ENCODE measurements at regions not wholly inside any gene's neighbourhood (a gene's known extent, or its start where the extent isn't known, plus 50 kb on each side); places are given as distances from the start of the nearest gene placed in this dataset.

DNA sequence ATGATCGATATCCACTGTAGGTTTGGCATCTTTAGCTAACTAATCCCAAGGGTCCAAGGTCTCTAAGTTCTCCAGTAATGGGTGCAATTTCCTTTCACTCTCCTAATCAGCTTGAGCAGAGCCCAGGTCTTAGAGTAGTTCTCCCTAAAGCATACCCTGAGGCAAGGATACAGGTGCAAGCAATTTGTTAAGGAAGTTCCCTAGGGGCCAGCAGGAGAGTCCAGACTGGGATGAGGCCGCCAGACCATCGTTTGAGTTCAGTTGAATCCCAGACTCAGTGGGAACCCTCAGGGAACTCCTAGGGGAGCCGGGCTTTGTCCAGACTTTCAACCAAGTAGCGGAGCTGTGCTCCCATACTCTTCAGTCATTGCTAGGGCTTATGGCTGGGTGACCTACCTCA is 835.4 kb upstream of the CDH2 start:
- no peak overlapping the region for H3K4me2 ChIP-seq (ENCODE audit: control insufficient read depth, insufficient read depth)
- no peaks in the 10 kb centered on the region for H3K79me2 ChIP-seq (ENCODE audit: control insufficient read depth, insufficient read depth, low read length)
- H3K4me3 ChIP-seq = no peak overlapping the region
- intact Hi-C loops (cut with micrococcal nuclease; ENCODE audit: unreplicated experiment) (no loop called here), in situ Hi-C loops (cut with MboI) (no loop called here)
- ChIA-PET SMC1A (ENCODE audit: uncharacterized antibody, unreplicated experiment) (no interaction called here), CTCF (no interaction called here), POLR2A (no interaction called here), RAD21 (ENCODE audit: unreplicated experiment) (no interaction called here)
- no peak overlapping the region for H3K27ac ChIP-seq (ENCODE audit: control insufficient read depth, insufficient read depth)
- H3K9ac ChIP-seq (ENCODE audit: control insufficient read depth, insufficient read depth, low read length) = no peak overlapping the region
- H3K36me3 ChIP-seq (ENCODE audit: control insufficient read depth in 2 of 2, insufficient read depth in 2 of 2, low read length in 1 of 2) = no peaks in the 10 kb centered on the region
- no peaks in the 10 kb centered on the region for H3K4me1 ChIP-seq (ENCODE audit: control insufficient read depth, insufficient read depth, low read length)
- FAIRE-seq (no peak), ATAC-seq (no peak), DNase-seq (ENCODE audit: low read depth, low spot score) (no peak)
- H4K20me1 ChIP-seq (ENCODE audit: control insufficient read depth, insufficient read depth) = no peaks in the 10 kb centered on the region
- no TSS peak for BruUV-seq (replicated peaks)
- no peak overlapping the region for H2AFZ ChIP-seq (ENCODE audit: control insufficient read depth, low read depth, low read length)
- TF ChIP-seq ZNF24 (IDR thresholded peaks at IDR 0.05) (no peak), CHD2 (IDR thresholded peaks at IDR 0.05; ENCODE audit: borderline replicate concordance, low read depth, low read length) (no peak)
- H3K9me3 ChIP-seq (replicated peaks; ENCODE audit: control insufficient read depth, insufficient read depth, low read length) = no peaks in the 10 kb centered on the region
- H3K27me3 ChIP-seq (replicated peaks in 1 of 2; ENCODE audit: control insufficient read depth in 2 of 2, insufficient read depth in 2 of 2, low read length in 1 of 2) = no peaks in the 10 kb centered on the region
- WGBS (ENCODE audit: insufficient coverage, insufficient replicate concordance, low lambda C conversion rate, missing lambda C conversion rate) = 11% methylated on average over 5 of the region's 5 CpGs

DNA sequence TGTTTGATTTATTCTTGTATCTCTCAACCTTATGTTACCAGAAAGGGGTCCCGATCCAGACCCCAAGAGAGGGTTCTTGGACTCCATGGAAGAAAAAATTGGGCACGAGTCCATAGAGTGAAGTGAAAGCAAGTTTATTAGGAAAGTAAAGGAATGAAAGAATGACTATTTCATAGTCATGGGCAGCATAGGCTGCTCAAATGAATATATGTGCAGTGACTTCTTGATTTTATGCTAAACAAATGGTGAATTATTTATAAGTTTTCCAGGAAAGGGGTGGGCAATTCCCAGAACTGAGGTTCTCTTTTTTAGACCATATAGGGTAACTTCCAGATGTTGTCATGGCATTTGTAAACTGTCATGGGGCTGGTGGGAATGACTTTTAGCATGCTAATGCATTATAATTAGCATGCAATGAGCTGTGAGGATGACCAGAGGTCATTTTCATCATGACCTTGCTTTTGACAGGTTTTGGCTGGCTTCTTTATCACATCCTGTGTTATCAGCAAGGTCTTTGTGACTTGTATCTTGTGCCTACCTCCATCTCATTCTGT is 832.4 kb upstream of the CDH2 start:
- Histone ChIP-seq H3K4me3 (no peak overlapping the region), H3K36me3 (ENCODE audit: control insufficient read depth in 2 of 2, insufficient read depth in 2 of 2, low read length in 1 of 2) (no peaks in the 10 kb centered on the region), H3K4me1 (ENCODE audit: control insufficient read depth, insufficient read depth, low read length) (no peaks in the 10 kb centered on the region), H3K27ac (ENCODE audit: control insufficient read depth, insufficient read depth) (no peak overlapping the region), H4K20me1 (ENCODE audit: control insufficient read depth, insufficient read depth) (no peaks in the 10 kb centered on the region), H3K9me3 (replicated peaks; ENCODE audit: control insufficient read depth, insufficient read depth, low read length) (no peaks in the 10 kb centered on the region), H3K79me2 (ENCODE audit: control insufficient read depth, insufficient read depth, low read length) (no peaks in the 10 kb centered on the region), H3K4me2 (ENCODE audit: control insufficient read depth, insufficient read depth) (no peak overlapping the region), H2AFZ (ENCODE audit: control insufficient read depth, low read depth, low read length) (no peak overlapping the region), H3K9ac (ENCODE audit: control insufficient read depth, insufficient read depth, low read length) (no peak overlapping the region), H3K27me3 (replicated peaks in 1 of 2; ENCODE audit: control insufficient read depth in 2 of 2, insufficient read depth in 2 of 2, low read length in 1 of 2) (no peaks in the 10 kb centered on the region)
- intact Hi-C loops (cut with micrococcal nuclease; ENCODE audit: unreplicated experiment) = no loop called here
- 4% methylated on average over 2 of the region's 2 CpGs for WGBS (ENCODE audit: insufficient coverage, insufficient replicate concordance, low lambda C conversion rate, missing lambda C conversion rate)
- DNase-seq (ENCODE audit: low read depth, low spot score) = no peak
- no peak for FAIRE-seq
- BruUV-seq (replicated peaks) = no TSS peak
- POLR2A ChIA-PET = no interaction called here
- in situ Hi-C loops (cut with MboI) = no loop called here
- SMC1A ChIA-PET (ENCODE audit: uncharacterized antibody, unreplicated experiment) = no interaction called here
- ATAC-seq = no peak
- RAD21 ChIA-PET (ENCODE audit: unreplicated experiment) = no interaction called here
- CTCF ChIA-PET = no interaction called here
- TF ChIP-seq ESRRA (IDR thresholded peaks at IDR 0.05; ENCODE audit: low read length) = no peak
- TF ChIP-seq NR2C2 (IDR thresholded peaks at IDR 0.05; ENCODE audit: borderline replicate concordance, control insufficient read depth, insufficient read length, low read depth) = no peak
- no peak for TF ChIP-seq STAT3 (IDR thresholded peaks at IDR 0.05; ENCODE audit: low read depth, low read length)
- TF ChIP-seq, protein P1, sequence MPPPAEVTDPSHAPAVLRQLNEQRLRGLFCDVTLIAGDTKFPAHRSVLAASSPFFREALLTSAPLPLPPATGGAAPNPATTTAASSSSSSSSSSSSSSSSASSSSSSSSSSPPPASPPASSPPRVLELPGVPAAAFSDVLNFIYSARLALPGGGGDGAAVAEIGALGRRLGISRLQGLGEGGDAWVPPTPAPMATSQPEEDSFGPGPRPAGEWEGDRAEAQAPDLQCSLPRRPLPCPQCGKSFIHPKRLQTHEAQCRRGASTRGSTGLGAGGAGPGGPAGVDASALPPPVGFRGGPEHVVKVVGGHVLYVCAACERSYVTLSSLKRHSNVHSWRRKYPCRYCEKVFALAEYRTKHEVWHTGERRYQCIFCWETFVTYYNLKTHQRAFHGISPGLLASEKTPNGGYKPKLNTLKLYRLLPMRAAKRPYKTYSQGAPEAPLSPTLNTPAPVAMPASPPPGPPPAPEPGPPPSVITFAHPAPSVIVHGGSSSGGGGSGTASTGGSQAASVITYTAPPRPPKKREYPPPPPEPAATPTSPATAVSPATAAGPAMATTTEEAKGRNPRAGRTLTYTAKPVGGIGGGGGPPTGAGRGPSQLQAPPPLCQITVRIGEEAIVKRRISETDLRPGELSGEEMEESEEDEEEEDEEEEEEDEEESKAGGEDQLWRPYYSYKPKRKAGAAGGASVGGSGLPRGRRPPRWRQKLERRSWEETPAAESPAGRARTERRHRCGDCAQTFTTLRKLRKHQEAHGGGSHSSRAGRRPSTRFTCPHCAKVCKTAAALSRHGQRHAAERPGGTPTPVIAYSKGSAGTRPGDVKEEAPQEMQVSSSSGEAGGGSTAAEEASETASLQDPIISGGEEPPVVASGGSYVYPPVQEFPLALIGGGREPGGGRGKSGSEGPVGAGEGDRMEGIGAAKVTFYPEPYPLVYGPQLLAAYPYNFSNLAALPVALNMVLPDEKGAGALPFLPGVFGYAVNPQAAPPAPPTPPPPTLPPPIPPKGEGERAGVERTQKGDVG (CRISPR knock-in tag; IDR thresholded peaks at IDR 0.05) = no peak
- no peak for TF ChIP-seq WRNIP1 (IDR thresholded peaks at IDR 0.05; ENCODE audit: borderline replicate concordance, low read depth, low read length)
- no peak for TF ChIP-seq SIN3A (IDR thresholded peaks at IDR 0.05; ENCODE audit: low read depth, low read length)
- no peak for TF ChIP-seq SMC3 (IDR thresholded peaks at IDR 0.05; ENCODE audit: borderline replicate concordance, low read length)
- TF ChIP-seq NR2C1 (IDR thresholded peaks at IDR 0.05) = no peak
- TF ChIP-seq SREBF2 (IDR thresholded peaks at IDR 0.05; ENCODE audit: low read length) = no peak
- TF ChIP-seq CREB1 (IDR thresholded peaks at IDR 0.05; ENCODE audit: low read depth) = no peak
- TF ChIP-seq, protein P2, sequence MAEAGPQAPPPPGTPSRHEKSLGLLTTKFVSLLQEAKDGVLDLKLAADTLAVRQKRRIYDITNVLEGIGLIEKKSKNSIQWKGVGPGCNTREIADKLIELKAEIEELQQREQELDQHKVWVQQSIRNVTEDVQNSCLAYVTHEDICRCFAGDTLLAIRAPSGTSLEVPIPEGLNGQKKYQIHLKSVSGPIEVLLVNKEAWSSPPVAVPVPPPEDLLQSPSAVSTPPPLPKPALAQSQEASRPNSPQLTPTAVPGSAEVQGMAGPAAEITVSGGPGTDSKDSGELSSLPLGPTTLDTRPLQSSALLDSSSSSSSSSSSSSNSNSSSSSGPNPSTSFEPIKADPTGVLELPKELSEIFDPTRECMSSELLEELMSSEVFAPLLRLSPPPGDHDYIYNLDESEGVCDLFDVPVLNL (IDR thresholded peaks at IDR 0.05; ENCODE audit: low read depth, low read length) = no peak
- no peak for TF ChIP-seq ZNF384 (IDR thresholded peaks at IDR 0.05; ENCODE audit: borderline replicate concordance, low read depth, low read length)
- TF ChIP-seq BACH1 (IDR thresholded peaks at IDR 0.05; ENCODE audit: borderline replicate concordance) = no peak
- no peak for TF ChIP-seq RBBP5 (conservative IDR thresholded peaks at IDR 0.05)
- no peak for TF ChIP-seq BHLHE40 (IDR thresholded peaks at IDR 0.05; ENCODE audit: borderline replicate concordance in 1 of 2, low read depth in 2 of 2, low read length in 1 of 2)
